Endothelial cell of umbilical vein (primary cell): ENCODE measurements at regions not wholly inside any gene's neighbourhood (a gene's known extent, or its start where the extent isn't known, plus 50 kb on each side); places are given as distances from the start of the nearest gene placed in this dataset.

ENCODE experiments used
- BruUV-seq: library from RNA; stranded (reverse); fragments of 400-500 nt; replicated peaks from 2 replicates; lab custom pipeline; 2021; lab: Mats Ljungman, UMichigan
- CTCF ChIA-PET: fragments of 300-600, 350-600 bp; sonication (Branson Sonifier 250); formaldehyde crosslinking; loops from one replicate; lab custom pipeline; 2021; ENCODE audit warnings: antibody characterized with exemption, inconsistent platforms; lab: Charles Lee
- POLR2A ChIA-PET: fragments of 300-600, 350-600 bp; sonication (Branson Sonifier 250); formaldehyde crosslinking; loops from one replicate; lab custom pipeline; 2021; ENCODE audit warnings: antibody characterized with exemption, inconsistent platforms; lab: Charles Lee
- DNase-seq: peaks from one replicate; pipeline ENCODE4 v3.0.0-alpha.2; 2011; ENCODE audit warnings: low read depth, low spot score
- FAIRE-seq: peaks from 2 replicates; lab custom pipeline; 2011; peaks lifted over from hg19 to GRCh38; lab: Jason Lieb, UNC
- H2AFZ ChIP-seq: 2 replicates; pipeline ENCODE4 v1.6.0; 2012; ENCODE audit warnings: low read depth, low read length, control low read depth, inconsistent platforms
- H3K27ac ChIP-seq: 2 replicates; pipeline ENCODE4 v1.5.1; 2011; ENCODE audit warnings: low read depth, mild to moderate bottlenecking, control low read depth, low read length, moderate library complexity; ENCODE audit not compliant: insufficient read depth
- H3K27me3 ChIP-seq, 2 experiments: 2 replicates each; pipeline versions ENCODE4 v1.6.0 to v1.6.1; 2011; ENCODE audit warnings: low read length in 2 of 2, mixed read lengths in 1 of 2; ENCODE audit not compliant: control insufficient read depth in 2 of 2, insufficient read depth in 2 of 2
- H3K36me3 ChIP-seq, 2 experiments: 2 replicates in 1 of 2; 3 replicates in 1 of 2; pipeline ENCODE4 v1.5.1; 2011; ENCODE audit warnings: low read length in 2 of 2, mild to moderate bottlenecking in 1 of 2, moderate library complexity in 1 of 2; ENCODE audit not compliant: control insufficient read depth in 2 of 2, insufficient read depth in 2 of 2; ENCODE audit errors: extremely low read depth in 1 of 2
- H3K4me1 ChIP-seq: 3 replicates; pipeline ENCODE4 v1.5.1; 2011; ENCODE audit warnings: mild to moderate bottlenecking, low read length; ENCODE audit not compliant: control insufficient read depth, insufficient read depth; ENCODE audit errors: extremely low read depth
- H3K4me2 ChIP-seq: 2 replicates; pipeline ENCODE4 v1.6.1; 2011; ENCODE audit warnings: low read length, control low read depth, mixed read lengths; ENCODE audit not compliant: insufficient read depth
- H3K4me3 ChIP-seq, 3 experiments: fragments of 200-600 bp in 1 of 3; sonication (generic), shearing (Covaris generic) in 1 of 3; replicated peaks in 1 of 3; 2 replicates each; pipeline ENCODE4 v1.5.1; 2011 to 2016; ENCODE audit warnings: control low read depth in 3 of 3, low read length in 3 of 3, mild to moderate bottlenecking in 2 of 3, inconsistent platforms in 1 of 3, low read depth in 1 of 3, moderate library complexity in 1 of 3; ENCODE audit not compliant: insufficient read depth in 1 of 3
- H3K79me2 ChIP-seq: 2 replicates; pipeline ENCODE4 v1.6.0; 2012; ENCODE audit warnings: low read length, inconsistent platforms; ENCODE audit not compliant: control insufficient read depth, insufficient read depth
- H3K9ac ChIP-seq: replicated peaks from 2 replicates; pipeline ENCODE3; 2011; ENCODE audit warnings: low read length, control low read depth; ENCODE audit not compliant: insufficient read depth; ENCODE audit errors: extremely low read depth
- H3K9me1 ChIP-seq: replicated peaks from 3 replicates; pipeline ENCODE4 v1.6.0; 2011; ENCODE audit warnings: mild to moderate bottlenecking, low read length; ENCODE audit not compliant: control insufficient read depth, insufficient read depth; ENCODE audit errors: extremely low read depth
- H3K9me3 ChIP-seq: replicated peaks from 2 replicates; pipeline ENCODE4 v1.5.1; 2012; ENCODE audit warnings: low read length, inconsistent platforms; ENCODE audit not compliant: control insufficient read depth, insufficient read depth
- H4K20me1 ChIP-seq: replicated peaks from 2 replicates; pipeline ENCODE3; 2011; ENCODE audit warnings: mild to moderate bottlenecking, low read length; ENCODE audit not compliant: control insufficient read depth, insufficient read depth; ENCODE audit errors: extremely low read depth
- CTCF ChIP-seq, 2 donors: IDR thresholded peaks; 1 replicate in 1 of 2; 2 replicates in 1 of 2; pipeline ENCODE4 v1.5.1; 2011; ENCODE audit warnings: low read length in 2 of 2, mild to moderate bottlenecking in 2 of 2, moderate library complexity in 2 of 2, control low read depth in 1 of 2, inconsistent platforms in 1 of 2, low read depth in 1 of 2; ENCODE audit not compliant: insufficient read depth in 1 of 2; ENCODE audit errors: extremely low read depth in 1 of 2
- EZH2 ChIP-seq: IDR thresholded peaks from 2 replicates; pipeline ENCODE4 v1.6.1; 2012; ENCODE audit warnings: borderline replicate concordance, low read depth, mild to moderate bottlenecking, moderate library complexity, low read length, inconsistent platforms; ENCODE audit not compliant: severe bottlenecking
- FOS ChIP-seq: IDR thresholded peaks from 2 replicates; pipeline ENCODE4 v1.6.1; 2011; ENCODE audit warnings: mild to moderate bottlenecking, low read length, moderate library complexity, borderline replicate concordance; ENCODE audit not compliant: insufficient read depth
- GATA2 ChIP-seq: IDR thresholded peaks from 2 replicates; pipeline ENCODE4 v1.7.0; 2011; ENCODE audit warnings: low read depth, mild to moderate bottlenecking, moderate library complexity, mixed read lengths, low read length; ENCODE audit not compliant: insufficient read length, insufficient read depth
- JUN ChIP-seq: IDR thresholded peaks from 2 replicates; pipeline ENCODE4 v1.6.1; 2011; ENCODE audit warnings: borderline replicate concordance, low read depth; ENCODE audit not compliant: insufficient read length, insufficient read depth
- MAX ChIP-seq: IDR thresholded peaks from 2 replicates; pipeline ENCODE4 v1.6.1; 2011; ENCODE audit not compliant: insufficient read depth, insufficient read length
- MYC ChIP-seq: IDR thresholded peaks from one replicate; pipeline ENCODE4 v1.6.1; 2011; ENCODE audit warnings: mild to moderate bottlenecking, low read depth, low read length
- POLR2A ChIP-seq: IDR thresholded peaks from 2 replicates; pipeline ENCODE4 v1.6.1; 2012; ENCODE audit warnings: low read depth, mild to moderate bottlenecking, control low read depth, low read length
- POLR2AphosphoS5 ChIP-seq: IDR thresholded peaks from 2 replicates; pipeline ENCODE4 v1.6.1; 2012; ENCODE audit warnings: low read depth, mild to moderate bottlenecking, control low read depth, low read length, moderate library complexity; ENCODE audit not compliant: insufficient read depth
- dilution Hi-C: fragments of 300-500 bp; cut with MboI; formaldehyde crosslinking; loops from one replicate; pipeline ENCODE4 v1.15.0; 2019; ENCODE audit warnings: low sequenced_read_pairs; ENCODE audit not compliant: extremely low pct_ligation_motif_present
- intact Hi-C: fragments of 100-400 bp; cut with micrococcal nuclease; formaldehyde crosslinking; loops from one replicate; pipeline ENCODE4 v1.10.0; 2022

- dilution Hi-C loops = no loop called here
- no TSS peak for BruUV-seq
- FAIRE-seq = no peak
Observed at GRCh38 chrY:9805235-9805634, 277.6 kb downstream of the TSPY10 start.

More at GRCh38 chrY:9805235-9805634, 277.6 kb downstream of the TSPY10 start:
- Histone ChIP-seq H4K20me1 (no peaks in the 10 kb centered on the region), H3K36me3 (no peaks in the 10 kb centered on the region), H3K9me3 (no peaks in the 10 kb centered on the region), H3K4me3 (no peak overlapping the region), H3K9me1 (no peaks in the 10 kb centered on the region), H3K4me2 (no peak overlapping the region), H3K79me2 (no peaks in the 10 kb centered on the region), H2AFZ (no peak overlapping the region), H3K27me3 (no peaks in the 10 kb centered on the region), H3K9ac (no peak overlapping the region), H3K27ac (no peak overlapping the region), H3K4me1 (no peaks in the 10 kb centered on the region)
- TF ChIP-seq EZH2 (no peak), GATA2 (no peak), POLR2A (no peak), JUN (no peak), MAX (no peak), CTCF (IDR thresholded peaks at IDR 0.05; ENCODE audit: extremely low read depth in 1 of 2, insufficient read depth in 1 of 2, low read depth in 1 of 2, low read length in 2 of 2) (no peak), MYC (no peak), FOS (no peak), POLR2AphosphoS5 (no peak)
- no peak for DNase-seq
- ChIA-PET POLR2A (no interaction called here), CTCF (no interaction called here)
- intact Hi-C loops = no loop called here
